Thyroid gland (tissue), 4 donors: ENCODE measurements at regions not wholly inside any gene's neighbourhood (a gene's known extent, or its start where the extent isn't known, plus 50 kb on each side); places are given as distances from the start of the nearest gene placed in this dataset.

Experiments
- DNase-seq, 2 donors: peaks; one replicate each; pipeline ENCODE4 v3.0.0-alpha.2; 2019
- H3K27ac ChIP-seq, 3 donors: fragments of 200-600 bp; sonication (generic); 1 replicate in 2 of 3; 2 replicates in 1 of 3; pipeline ENCODE4 v1.5.1; 2016 to 2019; ENCODE audit warnings: mild to moderate bottlenecking in 1 of 3, moderate library complexity in 1 of 3
- H3K27me3 ChIP-seq: fragments of 200-600 bp; sonication (generic); one replicate; pipeline ENCODE4 v1.5.1; 2019
- H3K36me3 ChIP-seq, 2 donors: fragments of 200-600 bp; sonication (generic); one replicate each; pipeline ENCODE4 v1.5.1; 2016 to 2019
- H3K4me1 ChIP-seq, 2 donors: fragments of 200-600 bp; sonication (generic); one replicate each; pipeline ENCODE4 v1.5.1; 2017 to 2019
- H3K4me3 ChIP-seq, 3 donors: fragments of 200-600 bp; sonication (generic); replicated peaks in 1 of 3; 1 replicate in 2 of 3; 2 replicates in 1 of 3; pipeline ENCODE4 v1.5.1; 2016; ENCODE audit warnings: mild to moderate bottlenecking in 1 of 3
- H3K9me3 ChIP-seq: fragments of 200-600 bp; sonication (generic); one replicate; pipeline ENCODE4 v1.5.1; 2017
- POLR2A ChIP-seq, 2 donors: fragments of 450-650 bp; IDR thresholded peaks; one replicate each; pipeline ENCODE4 v1.6.1; 2017; ENCODE audit warnings: antibody characterized with exemption in 2 of 2, mild to moderate bottlenecking in 2 of 2, moderate library complexity in 1 of 2
- WGBS, 2 donors: methylation state at CpG; one replicate each; pipeline ENCODE4 v1.1.5; 2017; 5-methylcytosine and 5-hydroxymethylcytosine counted together
- intact Hi-C: fragments of 100-400 bp; cut with DNase I; formaldehyde crosslinking; loops from one replicate; pipeline ENCODE4 v1.15.1; 2023
- TF ChIP-seq, protein P1 (sequence below), 6 experiments: fragments of 200-600 bp in 3 of 6; fragments of 450-650 bp in 3 of 6; sonication (generic) in 3 of 6; IDR thresholded peaks; one replicate each; pipeline ENCODE4 v1.5.1; 2016 to 2019; ENCODE audit warnings: antibody characterized with exemption in 6 of 6, mild to moderate bottlenecking in 2 of 6, inconsistent platforms in 1 of 6, moderate library complexity in 1 of 6

DNA sequence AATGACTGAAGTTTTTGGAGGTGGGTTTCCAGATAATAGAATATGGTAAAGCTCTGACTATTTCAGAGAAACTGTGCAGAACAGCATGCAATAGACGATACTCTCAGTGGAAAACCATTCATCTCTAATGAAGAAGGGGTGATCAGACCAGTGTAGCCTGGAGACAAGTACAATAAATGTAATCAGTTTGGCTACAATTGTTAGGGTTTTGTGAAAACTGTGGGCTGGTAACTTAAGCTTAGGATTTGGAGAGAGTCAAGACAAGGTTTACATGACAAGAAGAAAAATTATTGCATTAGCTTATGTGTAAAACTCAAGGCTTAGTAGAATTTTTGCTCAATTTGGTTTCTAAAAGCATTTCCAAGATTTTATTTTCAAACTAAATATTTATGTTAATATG lies 241.5 kb upstream of the ANKRD50 start:
- no peak for DNase-seq

DNA sequence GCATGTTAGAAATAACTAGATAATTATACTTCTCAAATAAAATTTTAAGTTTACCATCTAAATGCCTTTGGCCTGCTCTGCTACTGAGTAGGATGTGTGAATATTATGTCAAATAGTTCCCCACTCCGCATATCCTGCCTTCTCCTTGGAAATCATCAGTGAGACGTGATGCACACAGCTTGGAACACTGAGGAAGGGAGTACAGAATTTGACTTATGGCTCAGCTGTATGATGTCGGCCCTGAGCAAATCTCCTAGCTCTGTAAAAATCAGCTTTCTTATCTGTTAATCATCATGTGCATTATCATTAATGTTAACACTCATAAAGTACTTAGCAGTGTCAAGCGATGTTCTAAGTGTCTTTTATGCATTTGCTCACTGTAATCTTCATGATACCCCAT lies 241.0 kb upstream of the ANKRD50 start:
- intact Hi-C loops = no loop called here
- DNase-seq = no peak
- H3K27ac ChIP-seq = no peak overlapping the region
- no peaks in the 10 kb centered on the region for H3K9me3 ChIP-seq
- no peaks in the 10 kb centered on the region for H3K36me3 ChIP-seq
- H3K4me1 ChIP-seq = peaks cover 0 to 4% of the 10 kb centered on the region in 2 donors
- TF ChIP-seq POLR2A (IDR thresholded peaks at IDR 0.05) = no peak
- TF ChIP-seq, protein P1, sequence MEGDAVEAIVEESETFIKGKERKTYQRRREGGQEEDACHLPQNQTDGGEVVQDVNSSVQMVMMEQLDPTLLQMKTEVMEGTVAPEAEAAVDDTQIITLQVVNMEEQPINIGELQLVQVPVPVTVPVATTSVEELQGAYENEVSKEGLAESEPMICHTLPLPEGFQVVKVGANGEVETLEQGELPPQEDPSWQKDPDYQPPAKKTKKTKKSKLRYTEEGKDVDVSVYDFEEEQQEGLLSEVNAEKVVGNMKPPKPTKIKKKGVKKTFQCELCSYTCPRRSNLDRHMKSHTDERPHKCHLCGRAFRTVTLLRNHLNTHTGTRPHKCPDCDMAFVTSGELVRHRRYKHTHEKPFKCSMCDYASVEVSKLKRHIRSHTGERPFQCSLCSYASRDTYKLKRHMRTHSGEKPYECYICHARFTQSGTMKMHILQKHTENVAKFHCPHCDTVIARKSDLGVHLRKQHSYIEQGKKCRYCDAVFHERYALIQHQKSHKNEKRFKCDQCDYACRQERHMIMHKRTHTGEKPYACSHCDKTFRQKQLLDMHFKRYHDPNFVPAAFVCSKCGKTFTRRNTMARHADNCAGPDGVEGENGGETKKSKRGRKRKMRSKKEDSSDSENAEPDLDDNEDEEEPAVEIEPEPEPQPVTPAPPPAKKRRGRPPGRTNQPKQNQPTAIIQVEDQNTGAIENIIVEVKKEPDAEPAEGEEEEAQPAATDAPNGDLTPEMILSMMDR (IDR thresholded peaks at IDR 0.05) = no peak
- WGBS, 2 donors = 89 to 91% methylated on average over 4 of the region's 4 CpGs
- H3K4me3 ChIP-seq = no peak overlapping the region
- no peaks in the 10 kb centered on the region for H3K27me3 ChIP-seq

More for the DNA sequence above, 241.5 kb upstream of the ANKRD50 start:
- intact Hi-C loops = no loop called here
- Histone ChIP-seq H3K27me3 (no peaks in the 10 kb centered on the region), H3K9me3 (no peaks in the 10 kb centered on the region), H3K27ac (no peak overlapping the region), H3K36me3 (no peaks in the 10 kb centered on the region), H3K4me3 (no peak overlapping the region), H3K4me1 (peaks cover 0 to 2% of the 10 kb centered on the region in 2 donors)
- no peak for TF ChIP-seq POLR2A (IDR thresholded peaks at IDR 0.05)
- TF ChIP-seq, protein P1 (IDR thresholded peaks at IDR 0.05) = no peak
- WGBS, 2 donors = 95 to 98% methylated on average over 1 of the region's 1 CpG

DNA sequence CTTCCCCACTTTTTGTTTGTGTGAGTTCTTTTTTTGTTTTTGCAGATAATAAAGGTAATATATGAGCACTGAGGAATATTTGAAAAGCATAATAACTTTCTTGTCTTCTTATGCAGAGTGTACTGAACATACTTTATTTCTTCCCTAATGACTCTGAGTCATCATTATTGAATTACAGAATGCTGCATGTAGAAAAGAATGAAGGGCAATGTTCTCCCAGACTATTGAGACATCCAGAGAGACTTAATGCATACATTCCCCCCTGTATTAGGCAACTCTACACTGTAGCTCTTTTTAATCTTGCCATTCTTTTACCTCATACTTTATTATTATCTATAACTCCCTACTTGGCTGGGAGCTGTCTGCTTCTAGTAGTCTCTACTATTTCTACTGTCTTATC lies 240.5 kb upstream of the ANKRD50 start:
- Histone ChIP-seq H3K9me3 (no peaks in the 10 kb centered on the region), H3K27me3 (no peaks in the 10 kb centered on the region), H3K27ac (no peak overlapping the region), H3K4me1 (peaks cover 0 to 4% of the 10 kb centered on the region in 2 donors), H3K4me3 (no peak overlapping the region), H3K36me3 (no peaks in the 10 kb centered on the region)
- DNase-seq = no peak
- TF ChIP-seq, protein P1 (IDR thresholded peaks at IDR 0.05) = no peak
- no peak for TF ChIP-seq POLR2A (IDR thresholded peaks at IDR 0.05)
- intact Hi-C loops = no loop called here

DNA sequence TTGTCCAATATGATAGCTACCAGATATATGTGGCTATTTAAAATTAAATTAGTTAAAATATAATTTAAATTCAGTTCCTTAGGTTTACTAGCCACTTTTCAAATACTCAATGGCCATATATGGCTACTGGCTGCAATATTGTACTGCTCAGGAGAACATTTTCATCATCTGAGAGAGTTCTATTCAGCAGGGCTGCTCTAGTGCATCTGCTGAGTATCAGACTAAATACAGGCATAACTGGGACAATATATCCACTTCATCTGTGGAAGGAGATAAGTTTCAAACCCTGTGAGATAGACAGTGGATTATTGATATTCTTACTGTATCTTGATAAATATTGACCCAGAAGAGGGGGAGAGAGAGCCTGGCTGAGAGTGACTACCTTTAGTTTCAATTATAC lies 240.1 kb upstream of the ANKRD50 start:
- Histone ChIP-seq H3K36me3 (no peaks in the 10 kb centered on the region), H3K4me3 (no peak overlapping the region), H3K27ac (no peak overlapping the region), H3K27me3 (no peaks in the 10 kb centered on the region), H3K4me1 (peaks cover 0 to 4% of the 10 kb centered on the region in 2 donors), H3K9me3 (no peaks in the 10 kb centered on the region)
- no peak for DNase-seq
- intact Hi-C loops = no loop called here
- TF ChIP-seq, protein P1 (IDR thresholded peaks at IDR 0.05) = no peak
- no peak for TF ChIP-seq POLR2A (IDR thresholded peaks at IDR 0.05)

DNA sequence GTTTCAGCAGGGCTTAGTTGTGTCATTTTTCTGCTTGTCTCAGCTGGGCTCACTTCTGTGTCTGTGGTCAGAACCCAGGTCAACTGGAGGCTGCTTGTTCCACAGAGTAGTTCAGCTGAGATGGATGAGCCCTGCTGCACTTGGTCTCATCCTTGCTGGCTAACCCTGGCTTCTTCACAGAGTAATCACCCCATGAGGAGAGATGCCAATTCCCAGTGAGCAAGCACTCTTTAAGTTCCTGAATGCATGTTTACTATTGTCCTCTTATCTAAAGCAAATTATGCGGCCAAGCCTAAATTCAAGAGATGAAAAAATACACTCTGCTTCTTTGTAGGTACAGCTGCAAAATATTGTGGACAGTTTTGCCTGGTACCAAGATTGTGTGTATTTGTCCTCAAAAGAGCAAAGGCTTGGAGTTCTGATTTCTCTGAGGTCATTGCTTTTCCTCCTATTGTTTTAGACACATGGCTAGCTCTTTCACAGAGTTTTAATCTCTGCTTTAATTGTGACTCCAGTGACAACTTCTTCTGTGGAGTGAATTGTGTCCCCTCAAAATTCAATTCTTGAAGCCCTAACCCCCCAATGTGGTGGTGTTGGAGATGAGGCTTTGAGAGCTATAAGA lies 236.6 kb upstream of the ANKRD50 start:
- 67 to 78% methylated on average over 1 of the region's 1 CpG for WGBS, 2 donors
- no peak overlapping the region for H3K27ac ChIP-seq
- H3K4me1 ChIP-seq = peaks cover 0 to 4% of the 10 kb centered on the region in 2 donors
- no peak for DNase-seq
- H3K27me3 ChIP-seq = no peaks in the 10 kb centered on the region
- no peaks in the 10 kb centered on the region for H3K36me3 ChIP-seq
- H3K4me3 ChIP-seq = no peak overlapping the region
- TF ChIP-seq, protein P1 (IDR thresholded peaks at IDR 0.05) = no peak
- TF ChIP-seq POLR2A (IDR thresholded peaks at IDR 0.05) = no peak
- H3K9me3 ChIP-seq = no peaks in the 10 kb centered on the region
- intact Hi-C loops = no loop called here
